ENCODE measurements at regions not wholly inside any gene's neighbourhood (a gene's known extent, or its start where the extent isn't known, plus 50 kb on each side); places are given as distances from the start of the nearest gene placed in this dataset.
A peak's percentile ranks its signal among the peaks of the same experiment; 100 is the strongest.

DNA sequence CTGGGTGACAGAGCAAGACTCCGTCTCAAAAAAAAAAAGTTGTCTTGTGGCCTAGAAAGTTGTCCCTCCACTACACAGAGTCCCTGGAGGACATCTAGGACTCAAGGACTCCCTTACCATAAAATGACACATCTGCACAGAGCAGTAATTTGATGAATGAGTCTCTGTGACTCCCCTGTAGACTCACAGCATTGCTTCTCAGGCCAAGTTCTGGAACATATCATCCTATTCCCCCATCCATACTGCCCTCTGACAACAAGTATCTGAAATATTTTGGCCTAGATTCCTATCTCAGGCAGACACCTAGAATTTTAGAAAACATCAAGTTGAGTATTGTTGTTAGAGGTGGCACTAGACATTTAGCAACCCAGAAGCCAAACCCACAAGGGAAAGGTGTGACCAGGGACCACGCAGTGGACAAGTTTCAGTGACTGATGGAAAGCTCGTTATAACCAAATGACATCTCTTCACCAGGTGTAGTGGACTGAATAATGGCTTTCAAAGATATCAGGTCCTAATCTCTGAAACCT is 97.9 kb upstream of the ATP8B1 start:
- no peak for DNase-seq
- Histone ChIP-seq H3K27me3 (no peaks in the 10 kb centered on the region), H3K4me1 (peaks cover 0 to 42% (median 6%) of the 10 kb centered on the region in 3 donors), H3K4me3 (no peak overlapping the region), H3K9me3 (no peaks in the 10 kb centered on the region), H3K36me3 (no peaks in the 10 kb centered on the region), H3K27ac (peak overlapping the region; percentile 67 to 82 (median 78))
- TF ChIP-seq, protein P1, sequence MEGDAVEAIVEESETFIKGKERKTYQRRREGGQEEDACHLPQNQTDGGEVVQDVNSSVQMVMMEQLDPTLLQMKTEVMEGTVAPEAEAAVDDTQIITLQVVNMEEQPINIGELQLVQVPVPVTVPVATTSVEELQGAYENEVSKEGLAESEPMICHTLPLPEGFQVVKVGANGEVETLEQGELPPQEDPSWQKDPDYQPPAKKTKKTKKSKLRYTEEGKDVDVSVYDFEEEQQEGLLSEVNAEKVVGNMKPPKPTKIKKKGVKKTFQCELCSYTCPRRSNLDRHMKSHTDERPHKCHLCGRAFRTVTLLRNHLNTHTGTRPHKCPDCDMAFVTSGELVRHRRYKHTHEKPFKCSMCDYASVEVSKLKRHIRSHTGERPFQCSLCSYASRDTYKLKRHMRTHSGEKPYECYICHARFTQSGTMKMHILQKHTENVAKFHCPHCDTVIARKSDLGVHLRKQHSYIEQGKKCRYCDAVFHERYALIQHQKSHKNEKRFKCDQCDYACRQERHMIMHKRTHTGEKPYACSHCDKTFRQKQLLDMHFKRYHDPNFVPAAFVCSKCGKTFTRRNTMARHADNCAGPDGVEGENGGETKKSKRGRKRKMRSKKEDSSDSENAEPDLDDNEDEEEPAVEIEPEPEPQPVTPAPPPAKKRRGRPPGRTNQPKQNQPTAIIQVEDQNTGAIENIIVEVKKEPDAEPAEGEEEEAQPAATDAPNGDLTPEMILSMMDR (IDR thresholded peaks at IDR 0.05): no peak
- TF ChIP-seq POLR2A (IDR thresholded peaks at IDR 0.05): no peak
- 70 to 72% methylated on average over 3 of the region's 3 CpGs for WGBS, 2 donors
- intact Hi-C loops (cut with DNase I): no loop called here

DNA sequence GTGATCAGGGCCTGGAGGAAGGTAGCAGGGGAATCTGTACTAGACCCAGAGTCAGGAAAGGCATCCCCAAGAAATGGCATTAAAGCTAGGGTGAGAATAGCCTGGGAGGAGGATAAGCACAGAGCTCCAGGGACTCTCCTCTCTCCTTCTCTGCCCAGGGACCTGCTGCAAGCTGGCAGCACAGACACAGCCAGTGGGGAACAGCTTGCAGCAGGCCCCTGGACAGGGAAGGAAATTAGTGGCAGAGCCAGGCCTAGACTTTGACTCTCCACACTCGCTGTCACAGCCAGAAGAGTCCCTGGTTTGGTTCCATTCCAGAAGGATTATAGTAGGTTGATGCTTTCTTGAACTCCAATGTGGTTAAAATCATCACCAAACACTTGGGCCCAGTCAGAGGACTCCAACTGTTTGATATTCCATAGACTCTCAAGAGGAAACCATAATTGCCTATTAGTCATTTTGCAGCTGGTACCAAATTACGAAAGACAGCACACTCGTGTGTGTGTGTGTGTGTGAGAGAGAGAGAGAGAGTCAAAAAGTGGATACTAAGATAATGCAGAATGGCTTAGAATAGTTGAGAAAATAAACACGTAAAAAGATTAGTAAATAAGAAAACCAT is 95.5 kb upstream of the ATP8B1 start:
- TF ChIP-seq POLR2A (IDR thresholded peaks at IDR 0.05): no peak
- TF ChIP-seq, protein P1 (IDR thresholded peaks at IDR 0.05): no peak
- no peaks in the 10 kb centered on the region for H3K27me3 ChIP-seq
- no peaks in the 10 kb centered on the region for H3K36me3 ChIP-seq
- peaks cover 0 to 30% (median 6%) of the 10 kb centered on the region in 3 donors for H3K4me1 ChIP-seq
- no peak overlapping the region for H3K4me3 ChIP-seq
- DNase-seq: no peak
- H3K9me3 ChIP-seq: no peaks in the 10 kb centered on the region
- WGBS, 2 donors: 37 to 38% methylated on average over 3 to 4 of the region's 4 CpGs
- H3K27ac ChIP-seq: peak overlapping the region in 1 of 4 donors; percentile 8
- intact Hi-C loops (cut with DNase I): no loop called here

DNA sequence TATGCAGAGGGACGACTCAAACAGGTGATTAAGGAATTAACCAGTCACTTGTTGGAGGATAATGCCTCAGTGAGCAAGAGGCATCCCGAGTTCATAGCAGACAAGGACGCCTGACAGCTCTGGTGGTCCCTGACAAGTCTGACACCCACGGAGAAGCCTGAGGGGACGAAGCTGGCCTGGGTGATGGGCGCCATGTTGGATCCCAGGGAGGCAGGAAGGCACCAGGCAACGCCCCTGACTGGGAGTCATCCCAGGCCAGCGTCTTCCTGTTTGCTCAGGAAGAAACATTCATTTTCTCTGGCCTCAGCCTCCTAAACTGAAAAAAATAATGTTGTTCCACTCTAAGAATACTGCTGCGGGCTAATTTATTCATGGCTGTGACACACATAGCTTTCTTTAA is 92.1 kb upstream of the ATP8B1 start:
- peak overlapping the region in 1 of 4 donors; percentile 20 for H3K27ac ChIP-seq

DNA sequence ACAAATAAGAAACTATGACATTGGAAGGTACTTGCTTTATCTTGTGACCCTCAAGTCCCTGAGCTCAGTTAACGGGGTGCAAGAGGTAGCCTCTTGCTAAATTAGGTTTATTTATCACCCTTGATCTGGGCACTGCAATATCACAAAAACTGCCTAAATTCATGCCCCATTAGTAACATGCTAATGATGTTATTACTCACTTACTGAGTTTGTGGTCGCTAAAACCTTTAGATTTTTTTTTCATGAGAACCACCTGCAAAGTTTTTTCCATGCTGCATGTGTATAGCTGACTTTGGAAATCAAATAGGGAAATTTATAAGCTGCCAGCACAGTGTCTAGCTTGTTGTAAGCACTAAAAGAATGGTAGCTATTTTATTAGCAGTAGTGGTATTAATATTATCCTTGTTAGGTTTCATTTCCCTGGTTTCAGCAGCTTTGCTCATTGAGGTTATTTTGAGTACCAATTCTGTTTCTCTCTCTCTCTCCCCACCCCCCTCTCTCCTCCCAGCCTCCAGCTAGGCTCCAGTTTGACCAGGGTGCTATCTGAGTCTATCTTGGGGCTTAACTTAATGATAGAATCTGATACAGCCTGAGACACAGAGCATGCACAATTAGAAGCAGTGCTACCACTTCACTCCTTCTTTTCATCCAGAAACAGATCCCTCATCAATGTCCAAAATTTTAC is 88.7 kb upstream of the ATP8B1 start:
- no peak for DNase-seq
- H3K4me3 ChIP-seq: no peak overlapping the region
- H3K4me1 ChIP-seq: no peaks in the 10 kb centered on the region
- H3K36me3 ChIP-seq: no peaks in the 10 kb centered on the region
- H3K27me3 ChIP-seq: no peaks in the 10 kb centered on the region
- no peak overlapping the region for H3K27ac ChIP-seq
- intact Hi-C loops (cut with DNase I): no loop called here
- 44 to 61% methylated on average over 2 of the region's 2 CpGs for WGBS, 2 donors
- H3K9me3 ChIP-seq: peaks cover 0 to 11% (median 0%) of the 10 kb centered on the region in 3 donors
- TF ChIP-seq, protein P1 (IDR thresholded peaks at IDR 0.05): no peak
- TF ChIP-seq POLR2A (IDR thresholded peaks at IDR 0.05): no peak

More for the DNA sequence above, 92.1 kb upstream of the ATP8B1 start:
- no peak for TF ChIP-seq POLR2A (IDR thresholded peaks at IDR 0.05)
- TF ChIP-seq, protein P1 (IDR thresholded peaks at IDR 0.05): no peak
- Histone ChIP-seq H3K36me3 (no peaks in the 10 kb centered on the region), H3K4me1 (peaks cover 0 to 6% (median 0%) of the 10 kb centered on the region in 3 donors), H3K27me3 (no peaks in the 10 kb centered on the region), H3K9me3 (no peaks in the 10 kb centered on the region), H3K4me3 (no peak overlapping the region)
- intact Hi-C loops (cut with DNase I): no loop called here
- WGBS, 2 donors: 79 to 80% methylated on average over 8 of the region's 9 CpGs
- no peak for DNase-seq

DNA sequence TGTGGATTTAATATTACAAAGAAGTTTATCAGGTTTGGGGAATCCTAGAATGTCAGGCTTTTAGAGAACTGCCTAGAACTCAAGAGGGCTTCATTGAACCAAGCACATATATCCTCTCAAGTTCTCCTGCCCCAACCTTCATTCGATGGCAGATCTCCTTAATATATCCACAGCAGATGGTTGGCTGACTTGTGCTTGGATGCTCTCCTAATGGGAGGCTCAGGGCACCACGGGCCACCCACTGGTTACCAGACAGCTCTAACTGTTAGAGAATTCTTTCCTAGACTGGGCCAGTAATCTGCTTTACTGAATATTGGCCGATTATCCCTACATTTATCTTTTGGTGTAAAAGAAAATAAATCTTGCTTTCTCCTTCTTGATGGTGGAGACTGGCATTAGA is 87.2 kb upstream of the ATP8B1 start:
- no peak overlapping the region for H3K27ac ChIP-seq
- peaks cover 0 to 11% (median 0%) of the 10 kb centered on the region in 3 donors for H3K9me3 ChIP-seq
- H3K4me3 ChIP-seq: no peak overlapping the region
- intact Hi-C loops (cut with DNase I): no loop called here
- TF ChIP-seq POLR2A (IDR thresholded peaks at IDR 0.05): no peak
- TF ChIP-seq, protein P1 (IDR thresholded peaks at IDR 0.05): no peak
- no peaks in the 10 kb centered on the region for H3K4me1 ChIP-seq
- no peaks in the 10 kb centered on the region for H3K27me3 ChIP-seq
- no peak for DNase-seq
- WGBS, 2 donors: 74 to 75% methylated on average over 3 of the region's 3 CpGs
- H3K36me3 ChIP-seq: no peaks in the 10 kb centered on the region

Data from esophagus squamous epithelium (tissue), 5 donors.